Lower leg skin (tissue), 4 donors: ENCODE measurements at regions not wholly inside any gene's neighbourhood (a gene's known extent, or its start where the extent isn't known, plus 50 kb on each side); places are given as distances from the start of the nearest gene placed in this dataset.

Experiments used
- DNase-seq, 2 donors: peaks; one replicate each; pipeline ENCODE4 v3.0.0-alpha.2; 2019; ENCODE audit warnings: low spot score in 2 of 2
- H3K4me3 ChIP-seq: fragments of 200-600 bp; sonication (generic); 2 replicates; pipeline ENCODE4 v1.5.1; 2017; ENCODE audit warnings: mild to moderate bottlenecking, low read depth; ENCODE audit not compliant: poor library complexity, severe bottlenecking
- CTCF ChIP-seq, 3 donors: fragments of 450-650 bp; IDR thresholded peaks; one replicate each; pipeline ENCODE4 v1.5.1; 2016; ENCODE audit warnings: antibody characterized with exemption in 3 of 3, mild to moderate bottlenecking in 3 of 3, moderate library complexity in 2 of 3
- POLR2A ChIP-seq, 2 donors: fragments of 450-650 bp; IDR thresholded peaks; one replicate each; pipeline ENCODE4 v1.6.1; 2016 to 2017; ENCODE audit warnings: antibody characterized with exemption in 2 of 2, mild to moderate bottlenecking in 1 of 2, moderate library complexity in 1 of 2
- WGBS, 2 donors: methylation state at CpG; one replicate each; pipeline ENCODE4 v1.1.5; 2018; 5-methylcytosine and 5-hydroxymethylcytosine counted together
- intact Hi-C: fragments of 100-400 bp; cut with DNase I; formaldehyde crosslinking; loops from one replicate; pipeline ENCODE4 v1.15.0; 2023; ENCODE audit warnings: low total_unique reads

GRCh38 chr6:43849844-43850243, 79.8 kb downstream of the VEGFA start:
- no peak overlapping the region for H3K4me3 ChIP-seq
- 91 to 92% methylated on average over 5 of the region's 5 CpGs for WGBS, 2 donors
- no peak for DNase-seq
- intact Hi-C loops, result no loop called here
- TF ChIP-seq POLR2A (IDR thresholded peaks at IDR 0.05) (no peak), CTCF (IDR thresholded peaks at IDR 0.05) (no peak)

- no peak for DNase-seq
- intact Hi-C loops, result no loop called here
- no peak for TF ChIP-seq CTCF (IDR thresholded peaks at IDR 0.05)
- TF ChIP-seq POLR2A (IDR thresholded peaks at IDR 0.05), result no peak
- no peak overlapping the region for H3K4me3 ChIP-seq
- WGBS, 2 donors, result 83 to 85% methylated on average over 7 of the region's 7 CpGs
Measured at GRCh38 chr6:43848671-43849391, 78.8 kb downstream of the VEGFA start.

- H3K4me3 ChIP-seq, result no peak overlapping the region
- DNase-seq, result no peak
- no peak for TF ChIP-seq CTCF (IDR thresholded peaks at IDR 0.05)
- TF ChIP-seq POLR2A (IDR thresholded peaks at IDR 0.05), result no peak
- WGBS, 2 donors, result 64 to 70% methylated on average over 5 of the region's 5 CpGs
- intact Hi-C loops, result no loop called here
Measured at GRCh38 chr6:43847741-43848630, 78.0 kb downstream of the VEGFA start.

GRCh38 chr6:43846556-43846955, 76.5 kb downstream of the VEGFA start:
- H3K4me3 ChIP-seq, result no peak overlapping the region
- WGBS, 2 donors, result 88 to 89% methylated on average over 8 of the region's 8 CpGs
- no peak for TF ChIP-seq POLR2A (IDR thresholded peaks at IDR 0.05)
- no peak for TF ChIP-seq CTCF (IDR thresholded peaks at IDR 0.05)
- no peak for DNase-seq
- intact Hi-C loops, result no loop called here

GRCh38 chr6:43845646-43846045, 75.6 kb downstream of the VEGFA start:
- TF ChIP-seq CTCF (IDR thresholded peaks at IDR 0.05) (no peak), POLR2A (IDR thresholded peaks at IDR 0.05) (no peak)
- WGBS, 2 donors, result 69 to 84% methylated on average over 3 of the region's 3 CpGs
- DNase-seq, result no peak
- H3K4me3 ChIP-seq, result no peak overlapping the region
- intact Hi-C loops, result no loop called here
